Muscle layer of duodenum (tissue), 2 donors: ENCODE measurements at regions not wholly inside any gene's neighbourhood (a gene's known extent, or its start where the extent isn't known, plus 50 kb on each side); places are given as distances from the start of the nearest gene placed in this dataset.

Experiments used
- H3K27ac ChIP-seq: one replicate; pipeline ENCODE4 v1.7.0; 2013; ENCODE audit warnings: mild to moderate bottlenecking, low read length
- H3K27me3 ChIP-seq: one replicate; pipeline ENCODE4 v1.7.0; 2013; ENCODE audit warnings: low read depth, mild to moderate bottlenecking, control low read depth, low read length
- H3K36me3 ChIP-seq, 2 donors: one replicate each; pipeline ENCODE4 v1.7.0; 2013; ENCODE audit warnings: low read length in 2 of 2, control low read depth in 1 of 2, mild to moderate bottlenecking in 1 of 2; ENCODE audit not compliant: insufficient read depth in 2 of 2, control insufficient read depth in 1 of 2
- H3K4me1 ChIP-seq, 2 donors: one replicate each; pipeline ENCODE4 v1.7.0; 2013; ENCODE audit warnings: low read length in 2 of 2, mild to moderate bottlenecking in 2 of 2, control low read depth in 1 of 2, moderate library complexity in 1 of 2; ENCODE audit not compliant: insufficient read depth in 2 of 2, control insufficient read depth in 1 of 2
- H3K4me3 ChIP-seq, 2 donors: one replicate each; pipeline ENCODE4 v1.7.0; 2013; ENCODE audit warnings: low read length in 2 of 2, low read depth in 1 of 2, mild to moderate bottlenecking in 1 of 2
- H3K9me3 ChIP-seq, 2 donors: one replicate each; pipeline ENCODE4 v1.7.0; 2013; ENCODE audit warnings: low read length in 2 of 2, control low read depth in 1 of 2, mild to moderate bottlenecking in 1 of 2; ENCODE audit not compliant: control insufficient read depth in 1 of 2
- donor health status: healthy.

GRCh38 chr2:88281302-88282217 is 111.4 kb downstream of the THNSL2 start:
- H3K4me3 ChIP-seq: no peak overlapping the region
- H3K4me1 ChIP-seq: no peaks in the 10 kb centered on the region
- peaks cover 0 to 5% of the 10 kb centered on the region in 2 donors for H3K9me3 ChIP-seq
- no peaks in the 10 kb centered on the region for H3K27me3 ChIP-seq
- no peaks in the 10 kb centered on the region for H3K36me3 ChIP-seq
- no peak overlapping the region for H3K27ac ChIP-seq

GRCh38 chr2:88269836-88270235 is 99.7 kb downstream of the THNSL2 start:
- Histone ChIP-seq H3K4me3 (no peak overlapping the region), H3K27ac (no peak overlapping the region), H3K4me1 (no peaks in the 10 kb centered on the region), H3K9me3 (no peaks in the 10 kb centered on the region), H3K27me3 (no peaks in the 10 kb centered on the region), H3K36me3 (no peaks in the 10 kb centered on the region)

GRCh38 chr2:88265352-88266303 is 95.5 kb downstream of the THNSL2 start:
- Histone ChIP-seq H3K9me3 (no peaks in the 10 kb centered on the region), H3K27ac (no peak overlapping the region), H3K4me1 (no peaks in the 10 kb centered on the region), H3K36me3 (no peaks in the 10 kb centered on the region), H3K27me3 (no peaks in the 10 kb centered on the region), H3K4me3 (no peak overlapping the region)

GRCh38 chr2:88263861-88264260 is 93.7 kb downstream of the THNSL2 start:
- H3K27me3 ChIP-seq: no peaks in the 10 kb centered on the region
- no peaks in the 10 kb centered on the region for H3K9me3 ChIP-seq
- H3K4me3 ChIP-seq: no peak overlapping the region
- no peak overlapping the region for H3K27ac ChIP-seq
- no peaks in the 10 kb centered on the region for H3K36me3 ChIP-seq
- H3K4me1 ChIP-seq: no peaks in the 10 kb centered on the region

DNA sequence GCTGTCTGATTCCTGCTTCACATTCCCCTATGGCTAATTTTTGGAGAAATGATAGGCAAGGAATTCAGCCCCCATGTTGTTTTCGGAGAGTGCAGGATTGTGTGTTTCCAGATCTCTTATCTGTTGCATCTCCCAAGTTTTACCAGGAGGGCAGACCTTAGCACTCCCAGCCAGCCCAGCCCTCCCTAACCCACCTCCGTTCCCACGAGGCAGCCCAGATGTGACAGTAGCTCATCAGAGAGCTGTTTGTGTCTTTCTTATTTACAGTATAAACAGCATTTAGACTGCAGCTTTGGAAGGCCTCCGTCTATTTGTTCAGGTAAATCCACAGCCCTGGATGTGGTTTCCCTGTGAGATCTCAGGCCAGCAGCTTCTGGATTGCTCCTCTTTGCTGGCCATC is 91.6 kb downstream of the THNSL2 start:
- no peaks in the 10 kb centered on the region for H3K9me3 ChIP-seq
- H3K27ac ChIP-seq: no peak overlapping the region
- no peaks in the 10 kb centered on the region for H3K4me1 ChIP-seq
- no peaks in the 10 kb centered on the region for H3K36me3 ChIP-seq
- H3K4me3 ChIP-seq: no peak overlapping the region
- no peaks in the 10 kb centered on the region for H3K27me3 ChIP-seq

DNA sequence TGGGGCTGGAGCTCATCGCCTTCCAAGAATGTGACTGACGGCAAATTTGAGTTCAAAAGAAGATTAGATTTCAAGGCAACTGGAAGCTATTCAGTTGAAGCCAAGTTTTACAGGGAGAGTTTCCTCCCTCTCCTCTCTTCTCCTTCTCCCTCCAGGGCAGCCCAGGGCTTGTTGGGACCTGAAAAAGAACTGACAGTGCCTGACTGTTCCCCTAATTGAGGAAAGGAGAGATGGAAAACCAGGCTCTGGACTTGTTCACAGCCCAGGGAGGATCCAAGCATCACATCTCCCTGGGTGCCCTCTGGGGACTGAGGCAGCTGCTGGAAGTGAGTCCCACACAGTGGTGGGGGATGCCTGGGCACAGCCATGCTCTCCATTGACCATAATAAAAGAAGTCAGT is 88.1 kb downstream of the THNSL2 start:
- no peaks in the 10 kb centered on the region for H3K27me3 ChIP-seq
- no peaks in the 10 kb centered on the region for H3K4me1 ChIP-seq
- no peak overlapping the region for H3K27ac ChIP-seq
- H3K36me3 ChIP-seq: no peaks in the 10 kb centered on the region
- no peaks in the 10 kb centered on the region for H3K9me3 ChIP-seq
- no peak overlapping the region for H3K4me3 ChIP-seq

DNA sequence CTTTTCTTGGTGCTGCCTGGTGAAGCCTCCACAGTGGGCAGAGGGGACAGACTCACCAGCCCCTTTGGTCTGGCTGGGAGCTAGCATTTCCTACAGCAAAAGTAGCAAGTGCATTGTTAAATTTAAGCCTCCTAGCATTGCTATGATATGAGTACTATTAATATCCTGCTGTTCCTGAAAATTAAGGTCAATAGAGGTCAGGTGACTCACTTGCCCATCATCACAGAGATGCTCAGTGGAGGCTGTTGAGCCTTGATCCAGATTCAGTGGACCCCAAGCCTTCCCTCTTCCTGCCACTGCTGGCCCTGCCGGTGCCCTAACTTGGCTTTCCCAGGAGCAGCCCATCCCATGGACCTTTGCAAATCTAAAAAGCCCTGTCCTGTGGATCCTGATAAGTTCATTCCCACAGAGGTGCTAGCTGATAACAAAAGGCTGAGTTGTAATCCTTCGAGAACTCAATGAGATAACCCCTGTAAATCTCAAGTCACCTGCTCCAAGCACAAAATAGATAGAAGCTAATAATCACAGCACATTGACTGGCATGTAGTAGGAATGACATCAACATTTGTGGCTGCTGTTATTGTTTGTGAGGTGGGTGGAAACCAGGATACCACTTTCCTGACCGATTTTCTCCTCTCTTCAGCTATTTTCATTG is 84.4 kb downstream of the THNSL2 start:
- H3K36me3 ChIP-seq: no peaks in the 10 kb centered on the region
- no peak overlapping the region for H3K27ac ChIP-seq
- no peak overlapping the region for H3K4me3 ChIP-seq
- no peaks in the 10 kb centered on the region for H3K4me1 ChIP-seq
- no peaks in the 10 kb centered on the region for H3K9me3 ChIP-seq
- no peaks in the 10 kb centered on the region for H3K27me3 ChIP-seq

GRCh38 chr2:88253997-88254396 is 83.9 kb downstream of the THNSL2 start:
- H3K9me3 ChIP-seq: no peaks in the 10 kb centered on the region
- no peak overlapping the region for H3K4me3 ChIP-seq
- no peaks in the 10 kb centered on the region for H3K36me3 ChIP-seq
- H3K27me3 ChIP-seq: no peaks in the 10 kb centered on the region
- no peaks in the 10 kb centered on the region for H3K4me1 ChIP-seq
- no peak overlapping the region for H3K27ac ChIP-seq

DNA sequence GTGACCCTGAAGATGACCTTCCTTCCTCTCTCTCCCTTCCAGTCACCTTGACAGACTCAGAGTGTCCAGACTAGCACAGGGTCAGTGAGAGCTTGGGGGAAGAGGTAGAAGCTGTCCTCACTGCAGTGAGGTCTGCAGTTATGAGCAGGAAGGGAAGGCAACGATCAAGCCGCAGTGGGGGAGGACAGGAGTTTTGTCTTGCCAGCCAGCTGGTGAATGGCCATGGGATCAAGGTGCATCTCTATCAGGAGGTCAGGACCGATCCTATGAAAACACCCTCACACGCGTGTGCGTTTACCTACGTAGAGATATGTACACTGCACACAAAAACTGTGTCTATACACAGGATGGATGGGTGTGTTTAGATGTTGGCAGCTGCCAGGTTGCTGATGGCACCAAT is 83.2 kb downstream of the THNSL2 start:
- Histone ChIP-seq H3K9me3 (no peaks in the 10 kb centered on the region), H3K4me1 (no peaks in the 10 kb centered on the region), H3K36me3 (no peaks in the 10 kb centered on the region)

DNA sequence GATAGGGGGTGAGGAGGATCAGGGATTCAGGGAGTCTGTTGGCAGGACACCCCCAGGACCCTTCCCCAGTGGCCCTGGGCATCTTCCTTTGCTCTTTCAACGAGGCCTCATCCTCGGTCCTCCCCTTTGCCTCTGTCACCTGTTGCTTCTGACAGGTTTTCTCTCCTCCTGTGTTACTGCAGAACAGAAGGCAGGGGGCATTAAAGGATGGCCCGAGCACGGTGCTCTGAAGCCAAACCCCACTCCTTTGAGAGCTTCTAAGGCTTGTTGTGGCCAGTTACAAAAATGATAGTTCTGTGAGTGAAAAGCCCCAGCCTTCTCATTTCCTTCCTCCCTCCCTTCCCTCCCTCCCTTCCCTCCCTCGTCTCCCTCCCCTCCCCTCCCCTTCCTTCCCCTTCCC is 82.5 kb downstream of the THNSL2 start:
- no peak overlapping the region for H3K4me3 ChIP-seq

More for the DNA sequence above, 83.2 kb downstream of the THNSL2 start:
- Histone ChIP-seq H3K27me3 (no peaks in the 10 kb centered on the region), H3K27ac (no peak overlapping the region), H3K4me3 (no peak overlapping the region)

DNA sequence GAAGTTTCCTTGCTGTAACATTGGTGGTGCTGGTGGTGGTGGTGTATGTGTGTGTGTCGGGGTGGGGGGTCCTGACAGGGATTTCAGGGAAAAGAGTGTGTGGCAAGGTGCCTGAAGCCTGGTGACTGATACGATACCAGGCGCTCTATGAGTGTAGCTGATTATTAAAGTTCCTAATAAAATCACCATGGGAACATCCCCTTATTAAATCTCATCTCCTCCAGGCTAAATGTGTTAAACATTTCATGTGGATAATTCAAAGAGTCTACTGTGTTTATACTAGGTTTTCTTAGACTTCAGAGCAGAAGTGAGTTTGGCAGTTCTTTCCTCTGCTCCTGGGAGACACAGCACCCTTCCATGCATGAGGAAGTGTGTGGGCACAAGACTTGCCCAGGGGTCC is 82.0 kb downstream of the THNSL2 start:
- Histone ChIP-seq H3K4me3 (no peak overlapping the region), H3K27me3 (no peaks in the 10 kb centered on the region), H3K27ac (no peak overlapping the region), H3K4me1 (no peaks in the 10 kb centered on the region), H3K9me3 (no peaks in the 10 kb centered on the region), H3K36me3 (no peaks in the 10 kb centered on the region)

More for the DNA sequence above, 82.5 kb downstream of the THNSL2 start:
- H3K4me1 ChIP-seq: no peaks in the 10 kb centered on the region
- no peak overlapping the region for H3K27ac ChIP-seq
- no peaks in the 10 kb centered on the region for H3K27me3 ChIP-seq
- no peaks in the 10 kb centered on the region for H3K9me3 ChIP-seq
- no peaks in the 10 kb centered on the region for H3K36me3 ChIP-seq
